Stimulated activated CD4-positive, alpha-beta T cell treated with anti-CD3 and anti-CD28 coated beads, TNF-alpha, amount 100 ng/mL, for 4 hours (primary cell): ENCODE measurements at regions not wholly inside any gene's neighbourhood (a gene's known extent, or its start where the extent isn't known, plus 50 kb on each side); places are given as distances from the start of the nearest gene placed in this dataset.

Source experiments
- DNase-seq, 3 experiments: peaks; one replicate each; pipeline ENCODE4 v3.0.0-alpha.2; 2020; ENCODE audit warnings: low read depth in 3 of 3

DNA sequence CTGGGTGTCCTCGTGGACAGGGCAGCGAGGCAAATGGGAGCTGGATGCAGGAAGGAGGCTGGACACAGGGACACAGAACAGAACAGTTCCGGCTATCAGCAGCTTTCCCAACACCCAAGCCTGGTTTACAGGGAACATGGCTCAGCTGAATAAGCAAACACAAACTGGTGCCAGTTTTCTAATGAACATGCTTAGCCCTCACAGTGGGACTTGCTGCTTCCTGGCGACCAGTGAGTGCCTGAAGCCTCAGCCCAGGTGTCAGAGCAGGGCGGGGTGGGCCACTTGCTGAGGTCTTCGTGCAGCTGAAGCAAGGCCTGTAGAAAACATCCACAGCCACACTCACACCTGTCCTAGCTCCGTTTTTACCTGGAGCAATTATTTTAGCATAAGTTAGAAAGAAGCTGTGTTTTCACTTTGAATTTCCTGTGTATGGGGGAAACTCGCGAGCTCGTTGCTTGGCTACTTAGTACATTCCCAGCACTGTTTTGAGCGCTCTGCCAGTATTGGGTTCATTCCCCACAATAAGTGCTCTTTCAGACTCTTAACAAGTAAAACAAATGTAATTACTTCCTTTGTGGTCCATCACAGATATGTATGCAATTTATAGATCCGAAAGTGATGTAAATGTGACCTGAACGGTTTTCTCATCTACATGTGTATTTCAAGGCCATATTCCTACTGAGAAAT lies 261.2 kb upstream of the SHH start:
- no peak for DNase-seq

DNA sequence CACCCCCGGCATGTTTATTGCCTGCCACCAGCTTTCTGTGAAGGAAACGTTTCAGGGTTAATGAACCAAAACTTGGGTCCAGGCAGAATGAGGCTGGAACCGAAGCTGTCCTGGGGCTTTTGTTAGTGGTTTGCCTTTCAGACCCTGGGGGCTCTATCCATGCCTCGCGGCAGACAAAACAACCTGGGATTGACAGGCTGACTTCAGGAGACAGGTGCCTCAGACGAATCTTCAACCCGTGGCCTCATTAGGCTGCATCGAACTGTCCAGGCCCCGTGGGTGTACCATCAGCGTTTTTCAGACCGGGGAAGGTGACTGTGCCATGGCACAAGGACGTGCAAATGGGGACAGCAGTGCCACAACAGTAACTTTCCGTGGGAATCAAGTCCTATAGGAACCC lies 259.3 kb upstream of the SHH start:
- DNase-seq, result no peak

DNA sequence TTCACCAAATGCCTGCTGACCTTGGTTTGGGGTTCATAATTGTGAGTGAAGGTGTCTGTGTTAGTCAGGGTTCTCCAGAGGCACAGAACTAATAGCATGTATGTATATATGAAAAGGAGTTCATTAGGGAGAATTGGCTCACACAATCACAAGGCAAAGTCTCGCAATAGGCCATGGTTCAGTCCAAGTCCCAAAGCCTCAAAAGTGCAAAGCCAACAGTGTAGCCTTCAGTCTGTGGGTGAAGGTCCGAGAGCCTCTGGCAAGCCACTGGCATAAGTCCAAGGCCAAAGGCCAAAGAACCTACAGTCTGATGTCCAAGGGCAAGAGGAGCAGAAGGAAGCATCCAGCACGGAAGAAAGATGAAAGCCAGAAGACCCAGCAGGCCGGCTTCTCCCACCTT lies 257.6 kb upstream of the SHH start:
- no peak for DNase-seq

DNA sequence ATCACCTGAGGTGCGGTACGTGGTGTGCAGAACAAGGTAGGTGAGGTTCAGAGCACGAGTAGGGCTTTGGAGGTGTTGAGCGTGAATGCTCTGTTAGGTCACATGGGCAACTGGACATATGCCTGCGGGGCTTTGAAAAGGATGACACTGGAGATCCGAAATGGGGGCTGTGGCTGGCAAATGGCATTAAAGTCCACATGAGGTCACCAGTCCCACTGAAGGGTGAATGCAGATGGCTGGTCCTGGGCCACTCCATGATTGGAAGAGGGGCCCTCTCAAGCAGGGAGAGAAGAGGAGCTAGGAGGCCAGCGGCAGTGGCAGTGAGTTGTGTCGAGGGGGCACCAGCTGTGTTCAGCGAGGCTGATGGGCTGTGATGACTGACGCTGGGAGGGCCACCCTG lies 254.9 kb upstream of the SHH start:
- DNase-seq, result no peak

DNA sequence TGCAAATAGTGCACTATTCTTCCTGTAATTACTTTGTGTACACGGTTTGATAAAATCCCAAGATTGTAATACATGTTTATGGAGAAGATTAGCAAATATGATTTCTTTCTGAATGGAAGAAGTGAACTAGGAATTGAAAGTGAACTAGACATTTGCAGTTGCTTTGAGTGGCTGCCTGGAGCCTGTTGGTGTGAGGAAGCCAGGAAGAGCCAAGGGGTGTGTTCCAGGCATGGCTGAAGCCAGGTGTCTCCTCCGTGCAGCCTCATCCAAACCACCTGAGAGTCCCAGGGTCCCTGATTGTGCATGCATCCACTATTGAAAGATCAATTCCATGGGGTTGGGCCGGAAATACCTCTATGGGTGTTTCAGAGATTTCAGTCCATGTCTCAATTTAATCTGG lies 253.1 kb upstream of the SHH start:
- DNase-seq, result no peak

DNA sequence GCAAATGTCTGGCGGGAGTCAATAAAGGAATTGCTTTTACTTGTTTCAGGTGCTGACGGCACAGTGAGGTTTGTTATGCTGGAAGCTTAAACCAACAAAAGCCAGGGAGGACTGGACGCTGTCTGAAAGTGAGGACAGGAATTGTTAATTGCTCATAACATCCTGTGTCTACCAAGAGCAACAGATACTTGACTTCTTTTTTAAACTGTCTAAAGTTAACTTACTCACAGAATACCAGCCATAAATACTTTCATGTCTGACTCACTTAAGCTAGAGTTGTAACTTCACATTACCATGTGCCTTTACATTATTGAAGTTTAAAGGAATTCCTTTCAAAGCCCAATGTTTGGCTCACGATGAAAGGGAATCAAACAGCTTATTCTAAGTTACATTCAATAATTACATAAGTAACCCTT lies 252.7 kb upstream of the SHH start:
- DNase-seq, result no peak

DNA sequence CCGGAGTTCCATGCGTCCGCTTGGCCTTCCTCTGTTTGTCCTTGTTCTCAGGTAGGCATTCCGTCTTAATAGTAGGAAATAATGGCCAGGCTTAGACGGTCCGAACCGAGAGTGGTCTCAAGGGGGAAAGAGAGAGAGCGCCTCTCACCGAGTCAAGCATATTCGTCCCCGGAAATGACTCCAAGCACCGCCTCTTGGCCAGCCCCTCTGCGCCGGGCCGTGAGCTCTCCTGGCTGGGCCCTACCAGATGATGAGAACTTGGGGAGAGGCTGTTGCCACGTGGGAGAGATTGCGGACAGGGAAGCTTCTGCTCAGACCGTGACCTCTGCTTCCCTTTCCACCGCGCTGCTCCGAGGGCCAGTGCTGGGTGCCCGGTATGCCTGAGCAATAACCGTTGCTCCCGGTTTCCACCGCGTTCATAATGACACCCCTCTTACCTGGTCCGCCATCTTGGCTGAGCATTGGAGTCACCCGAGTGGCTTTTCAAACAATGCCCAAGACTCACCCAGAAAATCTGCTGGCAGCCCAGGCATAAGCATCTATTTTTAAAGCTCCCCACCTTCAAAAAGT lies 251.1 kb upstream of the SHH start:
- DNase-seq, result no peak

DNA sequence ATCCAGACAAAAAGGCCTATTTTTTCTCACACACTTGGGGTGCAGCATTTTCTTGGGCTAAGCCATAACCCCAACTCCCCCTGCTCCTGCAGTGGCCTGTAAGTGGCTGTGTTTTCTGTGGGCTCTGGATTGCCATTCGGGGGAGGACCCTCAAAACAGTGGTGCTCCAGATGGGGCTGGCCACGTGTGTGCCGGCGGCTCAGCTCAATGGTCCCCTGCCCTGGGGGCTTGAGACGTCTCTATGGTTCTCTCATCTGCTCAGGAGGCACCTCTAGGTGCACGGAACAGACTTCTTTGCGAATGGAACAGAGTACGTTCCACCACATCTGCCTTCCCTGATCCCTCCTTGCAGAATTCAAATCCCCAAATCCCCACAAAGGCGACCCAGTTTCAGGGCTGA lies 250.0 kb upstream of the SHH start:
- DNase-seq, result no peak

DNA sequence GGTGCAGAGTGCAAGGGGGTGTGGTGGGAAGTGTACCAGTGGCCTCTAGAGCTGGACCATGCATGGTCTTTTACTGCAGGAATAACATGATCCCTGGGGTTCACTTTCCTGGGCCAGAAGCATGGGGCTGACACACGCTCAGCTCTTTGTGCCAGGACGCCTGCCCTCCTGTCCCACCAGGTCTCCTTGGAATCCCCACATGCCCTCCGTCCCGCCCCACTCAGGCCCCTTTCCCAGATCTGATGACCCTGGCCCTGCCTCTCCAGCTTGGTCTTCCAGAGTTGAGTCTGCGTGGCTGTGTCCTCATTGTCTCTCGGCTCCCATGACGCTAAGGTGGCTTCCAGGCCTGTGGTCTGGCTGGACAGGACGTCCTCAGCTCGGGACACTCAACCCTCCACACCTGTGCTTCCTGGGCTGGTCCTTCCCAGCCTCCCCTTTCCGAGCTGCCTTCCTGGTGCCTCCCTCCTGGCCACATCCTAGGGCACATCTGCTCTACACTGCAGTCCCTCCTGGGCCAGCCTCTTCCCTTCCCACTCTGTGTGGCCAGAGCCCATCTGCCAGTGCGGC lies 249.5 kb upstream of the SHH start:
- DNase-seq, result no peak

DNA sequence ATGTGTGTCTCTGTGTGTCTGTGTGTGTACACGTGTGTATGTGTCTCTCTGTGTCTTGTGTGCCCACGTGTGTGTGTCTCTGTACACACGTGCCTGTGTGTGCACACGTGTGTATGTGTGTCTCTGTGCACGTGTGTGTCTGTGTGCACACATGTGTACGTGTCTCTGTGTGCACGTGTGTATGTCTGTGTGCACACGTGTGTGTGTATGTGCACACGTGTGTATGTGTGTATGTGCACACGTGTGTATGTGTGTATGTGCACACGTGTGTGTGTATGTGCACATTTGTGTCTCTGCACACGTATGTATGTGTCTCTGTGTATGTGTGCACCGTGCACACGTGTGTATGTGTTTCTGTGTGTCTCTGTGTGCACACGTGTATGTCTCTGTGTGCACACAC lies 248.7 kb upstream of the SHH start:
- DNase-seq, result no peak

DNA sequence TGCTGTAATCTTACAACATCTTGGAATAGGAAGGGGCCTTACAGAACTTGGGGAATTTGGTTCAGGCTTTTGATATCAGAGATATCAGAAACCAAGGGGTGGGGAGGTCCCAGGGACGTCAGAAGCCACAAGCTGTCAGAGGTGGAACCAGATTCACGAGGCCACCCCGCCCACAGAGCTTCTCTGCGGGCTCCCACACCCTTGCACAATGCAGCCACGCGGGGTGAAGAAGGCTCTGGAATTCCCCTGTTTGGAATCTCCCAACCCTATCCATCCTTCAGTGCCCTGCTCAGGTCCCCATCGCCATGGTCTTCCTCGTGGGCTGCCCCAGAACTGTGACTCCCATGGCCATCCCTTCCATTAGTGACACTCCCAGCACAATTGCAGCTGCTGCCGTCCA lies 247.1 kb upstream of the SHH start:
- DNase-seq, result no peak

DNA sequence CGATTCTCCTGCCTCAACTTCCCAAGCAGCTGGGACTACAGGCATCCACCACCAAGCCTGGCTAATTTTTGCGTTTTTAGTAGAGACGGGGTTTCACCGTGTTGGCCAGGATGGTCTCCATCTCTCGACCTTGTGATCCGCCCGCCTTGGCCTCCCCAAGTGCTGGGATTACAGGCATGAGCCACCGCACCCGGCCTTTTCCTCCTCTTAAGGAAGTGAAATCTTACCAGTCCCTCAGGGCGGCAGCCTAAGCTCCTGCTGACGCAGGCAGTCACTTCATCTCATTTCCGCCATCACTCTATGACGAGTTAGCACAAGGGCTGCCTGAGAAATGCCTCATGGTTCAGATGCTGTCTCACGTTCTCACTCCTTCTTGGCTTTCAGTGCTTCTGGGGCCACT lies 246.0 kb upstream of the SHH start:
- DNase-seq, result no peak

DNA sequence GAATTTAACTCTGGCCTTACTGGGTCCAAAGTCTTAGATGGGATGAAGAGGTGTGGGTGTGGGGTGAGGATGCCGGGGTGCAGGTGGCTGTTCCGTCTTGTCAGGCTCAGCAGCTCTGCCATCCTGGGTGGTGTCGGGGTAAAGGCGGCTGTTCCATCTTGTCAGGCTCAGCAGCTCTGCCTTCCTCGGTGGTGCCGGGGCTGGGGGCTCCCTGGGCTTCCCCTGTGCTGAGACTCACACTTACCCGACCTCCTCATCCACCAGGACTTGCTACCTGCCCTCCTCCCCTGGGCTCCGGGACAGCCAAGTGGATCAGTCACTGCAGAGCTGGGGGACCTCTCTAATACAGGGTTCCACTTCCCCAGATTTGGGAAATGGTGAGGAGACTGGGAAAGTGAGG lies 244.3 kb upstream of the SHH start:
- no peak for DNase-seq

DNA sequence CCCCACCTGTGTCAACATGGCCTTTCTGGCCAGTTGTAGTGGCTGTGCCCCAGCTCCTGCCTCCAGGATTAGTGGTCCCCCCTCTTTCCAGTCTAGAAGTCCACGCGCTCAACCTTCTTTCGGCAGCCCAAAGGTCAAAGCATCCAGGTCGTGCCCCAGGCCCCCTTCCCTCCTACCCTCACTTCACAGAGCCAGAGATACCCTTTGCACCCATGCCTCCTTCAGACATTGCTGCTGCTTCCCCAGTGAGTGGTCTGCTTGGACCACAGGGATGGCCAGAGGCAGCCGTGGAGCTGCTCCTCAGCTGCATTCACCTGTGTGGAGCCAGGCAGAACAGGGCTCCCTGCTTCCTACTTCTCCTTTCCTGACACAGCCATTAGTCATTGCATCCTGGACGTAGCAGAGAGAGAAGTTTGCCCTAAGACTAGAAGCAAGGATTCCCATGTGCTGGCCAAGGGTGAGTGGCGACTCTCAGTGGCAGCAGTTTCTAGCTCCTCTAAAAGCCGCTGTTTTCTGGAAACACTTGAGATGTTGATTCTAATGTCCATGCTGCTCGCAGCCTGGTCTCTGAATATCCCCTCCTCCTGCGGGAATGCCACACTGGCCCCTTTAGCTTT lies 243.1 kb upstream of the SHH start:
- no peak for DNase-seq

DNA sequence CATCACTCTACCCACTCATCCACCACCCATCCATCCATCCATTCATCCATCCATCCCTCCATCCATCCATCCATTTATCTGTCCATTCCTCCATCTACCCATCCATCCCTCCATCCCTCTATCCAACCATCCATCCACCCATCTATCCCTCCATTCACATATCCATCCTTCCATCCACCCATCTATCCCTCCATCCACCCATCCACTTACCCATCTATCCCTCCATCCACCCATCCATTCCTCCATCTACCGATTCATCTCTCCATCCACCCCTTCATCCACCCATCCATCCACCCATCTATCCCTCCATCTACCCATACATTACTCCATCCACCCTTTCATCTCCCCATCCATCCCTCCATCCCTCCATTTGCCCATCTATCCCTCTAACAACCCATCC lies 239.6 kb upstream of the SHH start:
- no peak for DNase-seq

DNA sequence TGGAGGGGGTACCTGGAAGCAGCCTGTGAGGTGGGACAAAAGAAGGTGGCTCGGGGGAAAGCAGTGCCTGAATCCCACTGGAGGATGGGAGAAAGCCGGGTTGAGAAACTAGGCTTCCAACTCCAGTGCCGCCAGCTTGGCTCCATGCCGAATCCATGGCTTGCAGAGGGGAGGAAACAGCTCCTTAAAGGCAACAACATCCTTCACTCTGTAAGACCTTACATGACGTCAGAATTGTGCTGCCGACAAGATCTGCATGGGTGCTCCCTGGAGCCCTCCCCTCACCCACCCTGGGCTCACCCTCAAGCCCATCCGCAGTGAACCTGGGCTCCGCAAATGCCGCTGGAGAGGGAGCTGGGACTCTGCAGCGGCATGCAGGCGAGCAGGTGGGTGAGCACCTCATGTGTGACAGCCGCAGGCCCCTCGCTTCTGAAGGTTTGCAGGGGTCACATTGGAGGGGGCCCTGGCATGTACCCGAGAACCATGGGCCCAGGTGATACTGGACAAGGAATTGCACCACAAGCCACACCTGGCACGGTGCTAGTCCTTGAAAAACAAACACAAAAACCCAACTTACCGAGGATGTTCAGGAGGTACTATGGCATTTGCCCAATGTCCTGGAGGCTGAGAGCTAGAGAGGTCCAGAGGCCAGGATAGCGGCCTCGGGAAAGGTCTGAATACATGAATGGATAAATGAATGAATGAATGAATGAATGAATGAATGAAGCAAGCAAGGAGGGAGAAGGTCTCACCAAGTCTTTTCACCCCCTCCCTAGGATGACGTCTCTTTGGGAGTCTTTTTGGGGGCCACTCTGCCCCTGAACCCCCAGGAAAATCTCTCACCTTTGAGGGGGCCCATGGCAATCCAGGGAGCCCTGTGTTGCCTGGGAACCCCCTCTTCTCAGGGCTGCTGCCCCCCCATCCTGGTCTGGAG lies 238.6 kb upstream of the SHH start:
- no peak for DNase-seq

DNA sequence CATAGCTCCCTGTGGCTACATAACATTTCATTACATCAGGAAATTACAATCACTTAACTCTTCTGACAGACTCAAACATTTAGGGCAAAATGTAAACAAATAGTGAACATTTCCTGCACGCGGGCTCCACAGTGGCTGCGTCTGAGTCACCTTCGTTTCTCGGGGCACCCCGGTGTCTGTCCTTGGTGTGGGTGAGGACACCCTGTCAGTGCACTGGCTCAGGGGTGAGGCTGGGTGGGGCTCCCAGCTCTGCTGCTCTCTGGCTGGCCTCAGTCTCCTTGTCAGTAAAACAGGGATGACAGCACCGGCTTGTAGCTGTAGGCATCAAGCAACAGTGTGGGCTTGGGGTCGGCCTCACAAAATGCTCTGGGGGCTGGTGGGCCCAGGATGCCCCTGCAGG lies 237.1 kb upstream of the SHH start:
- DNase-seq, result no peak

DNA sequence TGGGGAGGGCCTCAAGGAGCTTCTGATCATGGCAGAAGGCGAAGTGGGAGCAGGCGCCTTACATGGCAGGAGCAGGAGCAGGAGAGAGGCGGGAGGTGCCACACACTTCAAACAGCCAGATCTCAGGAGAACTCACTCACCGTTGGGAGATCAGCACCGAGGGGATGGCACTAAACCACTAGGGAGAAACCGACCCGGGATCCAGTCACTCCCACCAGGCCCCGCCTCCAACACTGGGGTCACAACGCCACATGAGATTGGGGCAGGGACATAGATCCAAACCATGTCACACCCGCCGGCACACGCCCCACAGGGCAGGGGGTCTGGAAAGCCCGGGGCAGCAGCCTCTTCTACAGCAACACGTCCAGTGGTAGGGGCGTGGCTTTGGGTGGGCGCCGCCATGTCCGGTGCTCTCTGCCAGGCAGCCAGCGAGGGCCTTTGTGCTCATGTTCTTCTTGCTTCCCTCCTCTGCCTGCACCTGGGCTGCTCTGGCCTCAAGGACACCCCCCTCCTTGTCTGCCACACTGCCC lies 233.8 kb upstream of the SHH start:
- DNase-seq, result no peak

DNA sequence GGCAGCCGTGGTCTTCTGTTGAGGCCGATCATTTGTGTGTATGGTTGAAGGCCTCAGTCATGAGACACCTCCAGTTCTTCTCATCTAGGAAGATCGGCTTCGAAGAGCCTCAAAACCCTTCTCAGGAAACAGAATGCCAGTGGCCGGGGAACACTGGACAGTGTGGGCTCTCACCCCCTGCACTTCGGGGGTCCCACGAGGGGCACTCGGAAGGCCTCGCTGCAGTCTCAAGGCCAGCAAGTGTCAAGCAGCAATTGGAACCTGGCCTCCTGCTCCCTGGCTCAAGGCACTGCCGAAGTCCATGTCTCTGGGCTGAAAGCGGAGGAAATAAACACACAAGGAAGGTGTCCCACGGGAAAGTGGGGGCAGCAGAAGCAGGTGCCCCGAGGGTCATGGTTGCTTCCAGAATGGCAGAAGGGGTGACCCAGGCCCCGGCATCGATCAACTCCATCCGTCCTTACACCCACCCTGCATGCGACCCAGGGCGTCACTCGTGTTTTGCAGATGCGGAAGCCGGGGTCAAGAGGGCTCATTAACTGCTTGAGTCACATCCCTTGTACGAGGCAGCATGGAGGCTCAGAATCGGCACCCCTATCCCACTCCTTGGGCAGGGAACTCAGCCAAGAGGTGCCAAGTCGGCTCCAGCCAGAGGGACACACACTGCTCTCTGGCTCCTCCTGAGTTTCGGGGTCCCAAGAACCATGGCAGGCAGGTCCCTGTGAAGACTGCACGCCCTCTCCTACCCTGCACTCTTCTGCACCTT lies 231.3 kb upstream of the SHH start:
- DNase-seq, result no peak

DNA sequence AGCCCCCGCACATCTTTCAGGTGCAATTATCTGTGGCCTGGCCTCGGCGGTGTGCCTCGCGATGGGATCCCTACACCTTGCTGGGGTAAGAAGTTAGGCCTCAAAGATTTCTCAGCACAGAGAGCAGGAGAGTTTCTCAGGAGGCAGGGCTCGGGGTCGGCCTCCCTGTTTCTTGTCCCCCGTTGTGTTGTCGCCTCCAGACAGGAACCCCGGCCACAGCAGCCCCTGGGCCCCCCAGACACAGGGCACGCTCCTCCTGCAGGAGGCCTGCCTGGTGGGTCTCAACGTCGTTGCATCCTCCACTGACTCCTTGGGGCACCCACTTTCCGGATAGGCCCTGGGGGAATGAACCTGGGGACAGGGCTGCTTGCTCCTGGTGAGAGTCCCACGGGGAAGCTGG lies 229.1 kb upstream of the SHH start:
- no peak for DNase-seq

DNA sequence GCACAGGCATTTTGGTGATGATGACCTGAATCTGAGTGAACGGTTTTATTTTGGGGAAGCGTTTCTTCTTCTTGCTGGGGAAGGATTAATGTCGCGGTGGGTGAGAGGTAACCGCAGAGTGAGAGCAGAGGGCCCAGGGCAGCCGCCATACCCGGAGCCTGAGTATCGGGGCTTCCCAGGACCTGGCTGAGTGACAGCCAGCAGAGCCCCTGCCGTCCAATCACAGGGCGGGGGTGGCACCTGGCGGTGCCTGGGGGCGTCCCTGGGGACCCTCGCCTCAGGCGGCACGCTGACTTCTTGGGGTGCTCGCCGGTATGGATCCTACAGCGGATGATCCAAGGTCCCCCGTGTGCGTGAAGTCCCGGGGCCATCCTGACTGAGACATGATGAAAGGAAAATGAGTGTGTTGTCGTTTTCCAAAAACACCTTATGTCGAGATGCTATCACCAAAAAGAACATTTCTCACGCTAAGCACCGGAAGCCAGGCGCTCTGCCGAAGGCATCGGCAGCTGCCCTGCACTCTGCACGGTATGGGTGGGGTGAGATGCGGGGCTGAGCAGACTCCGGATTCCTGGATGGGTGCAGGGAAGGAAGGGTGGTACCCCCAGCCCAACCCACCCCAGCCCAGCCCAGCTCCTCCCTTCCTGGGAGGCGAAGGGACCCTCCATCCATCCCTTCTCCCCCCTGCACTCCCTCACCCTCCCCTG lies 227.9 kb upstream of the SHH start:
- DNase-seq, result no peak
